OCI-LY1 (cell line): ENCODE measurements at regions not wholly inside any gene's neighbourhood (a gene's known extent, or its start where the extent isn't known, plus 50 kb on each side); places are given as distances from the start of the nearest gene placed in this dataset.

Experiments
- EZH2 ChIP-seq: fragments of 200-600 bp; sonication (generic), shearing (Covaris generic); IDR thresholded peaks from 2 replicates; pipeline ENCODE4 v1.8.0; 2017; ENCODE audit warnings: borderline replicate concordance, mixed run types, mild to moderate bottlenecking, antibody characterized with exemption, low read length, moderate library complexity, mixed read lengths
- TF ChIP-seq, protein P1 (sequence below): fragments of 200-600 bp; sonication (generic), shearing (Covaris generic); IDR thresholded peaks from 2 replicates; pipeline ENCODE4 v1.5.1; 2017; ENCODE audit warnings: mild to moderate bottlenecking, antibody characterized with exemption, low read length, moderate library complexity, mixed read lengths

DNA sequence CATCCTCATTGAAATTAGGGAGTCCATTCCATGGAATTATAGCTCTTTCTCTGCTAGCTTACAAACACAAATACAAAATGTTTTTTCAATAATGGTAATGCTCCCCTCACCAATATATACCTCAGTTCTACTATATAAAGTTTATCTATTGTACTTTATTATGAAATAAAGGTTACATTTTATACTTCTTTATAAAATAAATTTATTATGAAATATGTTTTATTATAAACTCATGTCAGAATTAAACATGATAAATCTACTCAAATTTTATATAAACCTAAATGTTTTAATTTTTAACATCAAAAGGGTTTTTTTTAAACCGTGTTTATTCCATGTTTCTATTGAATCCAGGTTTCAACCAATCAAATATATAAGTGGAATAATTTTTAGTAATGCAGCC lies 646.1 kb upstream of the PCDH20 start:
- TF ChIP-seq, protein P1, sequence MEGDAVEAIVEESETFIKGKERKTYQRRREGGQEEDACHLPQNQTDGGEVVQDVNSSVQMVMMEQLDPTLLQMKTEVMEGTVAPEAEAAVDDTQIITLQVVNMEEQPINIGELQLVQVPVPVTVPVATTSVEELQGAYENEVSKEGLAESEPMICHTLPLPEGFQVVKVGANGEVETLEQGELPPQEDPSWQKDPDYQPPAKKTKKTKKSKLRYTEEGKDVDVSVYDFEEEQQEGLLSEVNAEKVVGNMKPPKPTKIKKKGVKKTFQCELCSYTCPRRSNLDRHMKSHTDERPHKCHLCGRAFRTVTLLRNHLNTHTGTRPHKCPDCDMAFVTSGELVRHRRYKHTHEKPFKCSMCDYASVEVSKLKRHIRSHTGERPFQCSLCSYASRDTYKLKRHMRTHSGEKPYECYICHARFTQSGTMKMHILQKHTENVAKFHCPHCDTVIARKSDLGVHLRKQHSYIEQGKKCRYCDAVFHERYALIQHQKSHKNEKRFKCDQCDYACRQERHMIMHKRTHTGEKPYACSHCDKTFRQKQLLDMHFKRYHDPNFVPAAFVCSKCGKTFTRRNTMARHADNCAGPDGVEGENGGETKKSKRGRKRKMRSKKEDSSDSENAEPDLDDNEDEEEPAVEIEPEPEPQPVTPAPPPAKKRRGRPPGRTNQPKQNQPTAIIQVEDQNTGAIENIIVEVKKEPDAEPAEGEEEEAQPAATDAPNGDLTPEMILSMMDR, result no peak
- no peak for TF ChIP-seq EZH2
